ENCODE measurements at regions not wholly inside any gene's neighbourhood (a gene's known extent, or its start where the extent isn't known, plus 50 kb on each side); places are given as distances from the start of the nearest gene placed in this dataset.

GRCh38 chr12:78759367-78759766 is 105.2 kb upstream of the SYT1 start:
- Histone ChIP-seq H3K27me3 (no peaks in the 10 kb centered on the region), H3K9me3 (no peaks in the 10 kb centered on the region), H3K36me3 (no peaks in the 10 kb centered on the region), H3K4me3 (no peak overlapping the region), H3K4me1 (no peaks in the 10 kb centered on the region), H3K27ac (no peak overlapping the region)
- in situ Hi-C loops (cut with MboI; ENCODE audit: low pct_ligation_motif_present in 1 of 4, low pct_unique_long_range_greater_than_20kb in 1 of 4, low sequenced_read_pairs in 3 of 4) (no loop called here), intact Hi-C loops (cut with DNase I; ENCODE audit: low total_unique reads) (no loop called here)
- no peak for TF ChIP-seq CTCF (IDR thresholded peaks at IDR 0.05)
- no peak for TF ChIP-seq POLR2AphosphoS5 (IDR thresholded peaks at IDR 0.05)
- TF ChIP-seq EP300 (IDR thresholded peaks at IDR 0.05; ENCODE audit: low read depth): no peak
- TF ChIP-seq POLR2A (IDR thresholded peaks at IDR 0.05): no peak
- 71% methylated on average over 4 of the region's 4 CpGs; no CpG with 5 or more reads in 1 of the 2 donors for WGBS, 2 donors (ENCODE audit: low coverage in 1 of 2)
- no peak for DNase-seq

- 83 to 88% methylated on average over 1 to 5 of the region's 5 CpGs for WGBS, 2 donors (ENCODE audit: low coverage in 1 of 2)
- no peak for DNase-seq
- Histone ChIP-seq H3K36me3 (no peaks in the 10 kb centered on the region), H3K27ac (no peak overlapping the region), H3K9me3 (no peaks in the 10 kb centered on the region), H3K4me3 (no peak overlapping the region), H3K4me1 (no peaks in the 10 kb centered on the region), H3K27me3 (no peaks in the 10 kb centered on the region)
- TF ChIP-seq POLR2A (IDR thresholded peaks at IDR 0.05) (no peak), POLR2AphosphoS5 (IDR thresholded peaks at IDR 0.05) (no peak), CTCF (IDR thresholded peaks at IDR 0.05) (no peak), EP300 (IDR thresholded peaks at IDR 0.05; ENCODE audit: low read depth) (no peak)
- intact Hi-C loops (cut with DNase I; ENCODE audit: low total_unique reads): no loop called here
- in situ Hi-C loops (cut with MboI; ENCODE audit: low pct_ligation_motif_present in 1 of 4, low pct_unique_long_range_greater_than_20kb in 1 of 4, low sequenced_read_pairs in 3 of 4): no loop called here
Measured at GRCh38 chr12:78760906-78761305, 103.7 kb upstream of the SYT1 start.

- in situ Hi-C loops (cut with MboI; ENCODE audit: low pct_ligation_motif_present in 1 of 4, low pct_unique_long_range_greater_than_20kb in 1 of 4, low sequenced_read_pairs in 3 of 4) (no loop called here), intact Hi-C loops (cut with DNase I; ENCODE audit: low total_unique reads) (no loop called here)
- Histone ChIP-seq H3K27me3 (no peaks in the 10 kb centered on the region), H3K9me3 (no peaks in the 10 kb centered on the region), H3K27ac (no peak overlapping the region), H3K4me1 (no peaks in the 10 kb centered on the region), H3K4me3 (no peak overlapping the region), H3K36me3 (no peaks in the 10 kb centered on the region)
- no peak for DNase-seq
- no peak for TF ChIP-seq CTCF (IDR thresholded peaks at IDR 0.05)
- TF ChIP-seq EP300 (IDR thresholded peaks at IDR 0.05; ENCODE audit: low read depth): no peak
- TF ChIP-seq POLR2AphosphoS5 (IDR thresholded peaks at IDR 0.05): no peak
- no peak for TF ChIP-seq POLR2A (IDR thresholded peaks at IDR 0.05)
- WGBS, 2 donors (ENCODE audit: low coverage in 1 of 2): 75 to 81% methylated on average over 2 of the region's 2 CpGs
Measured at GRCh38 chr12:78764913-78765312, 99.7 kb upstream of the SYT1 start.

GRCh38 chr12:78767264-78767981 is 97.2 kb upstream of the SYT1 start:
- WGBS, 2 donors (ENCODE audit: low coverage in 1 of 2): 85 to 92% methylated on average over 4 of the region's 4 CpGs
- H3K4me1 ChIP-seq: no peaks in the 10 kb centered on the region
- no peaks in the 10 kb centered on the region for H3K9me3 ChIP-seq
- TF ChIP-seq POLR2AphosphoS5 (IDR thresholded peaks at IDR 0.05) (no peak), POLR2A (IDR thresholded peaks at IDR 0.05) (no peak), EP300 (IDR thresholded peaks at IDR 0.05; ENCODE audit: low read depth) (no peak), CTCF (IDR thresholded peaks at IDR 0.05) (no peak)
- no peaks in the 10 kb centered on the region for H3K36me3 ChIP-seq
- in situ Hi-C loops (cut with MboI; ENCODE audit: low pct_ligation_motif_present in 1 of 4, low pct_unique_long_range_greater_than_20kb in 1 of 4, low sequenced_read_pairs in 3 of 4) (no loop called here), intact Hi-C loops (cut with DNase I; ENCODE audit: low total_unique reads) (no loop called here)
- no peak overlapping the region for H3K27ac ChIP-seq
- no peak for DNase-seq
- no peaks in the 10 kb centered on the region for H3K27me3 ChIP-seq
- H3K4me3 ChIP-seq: no peak overlapping the region

Data from transverse colon (tissue), 4 donors.